Esophagus squamous epithelium (tissue), 5 donors: ENCODE measurements at regions not wholly inside any gene's neighbourhood (a gene's known extent, or its start where the extent isn't known, plus 50 kb on each side); places are given as distances from the start of the nearest gene placed in this dataset.

ENCODE experiments used
- DNase-seq: peaks from one replicate; lab custom pipeline; 2025; lab: John Stamatoyannopoulos, UW
- H3K27ac ChIP-seq, 4 donors: fragments of 200-600 bp; sonication (generic); one replicate each; pipeline ENCODE4 v1.5.1; 2016 to 2019; ENCODE audit warnings: mild to moderate bottlenecking in 1 of 4
- H3K27me3 ChIP-seq, 4 donors: fragments of 200-600 bp; sonication (generic); 1 replicate in 3 of 4; 2 replicates in 1 of 4; pipeline versions ENCODE4 v1.5.1 to v1.6.0; 2017 to 2021; ENCODE audit warnings: antibody characterized with exemption in 1 of 4
- H3K36me3 ChIP-seq, 3 donors: fragments of 200-600 bp; sonication (generic); one replicate each; pipeline ENCODE4 v1.5.1; 2016 to 2019
- H3K4me1 ChIP-seq, 3 donors: fragments of 200-600 bp; sonication (generic); one replicate each; pipeline ENCODE4 v1.5.1; 2017 to 2019
- H3K4me3 ChIP-seq, 4 donors: fragments of 200-600 bp; sonication (generic); 1 replicate in 3 of 4; 2 replicates in 1 of 4; pipeline ENCODE4 v1.5.1; 2016 to 2019; ENCODE audit warnings: mild to moderate bottlenecking in 2 of 4, moderate library complexity in 1 of 4
- H3K9me3 ChIP-seq, 3 donors: fragments of 200-600 bp; sonication (generic); one replicate each; pipeline ENCODE4 v1.5.1; 2016 to 2019
- POLR2A ChIP-seq, 4 donors: fragments of 450-650 bp; IDR thresholded peaks; one replicate each; pipeline ENCODE4 v1.6.1; 2017; ENCODE audit warnings: antibody characterized with exemption in 4 of 4, mild to moderate bottlenecking in 4 of 4, moderate library complexity in 3 of 4
- WGBS, 2 donors: methylation state at CpG; one replicate each; pipeline ENCODE4 v1.1.5; 2018; 5-methylcytosine and 5-hydroxymethylcytosine counted together
- intact Hi-C: fragments of 100-400 bp; cut with DNase I; formaldehyde crosslinking; loops from one replicate; pipeline ENCODE4 v1.15.0; 2022
- TF ChIP-seq, protein P1 (sequence below), 6 experiments: fragments of 450-650 bp in 4 of 6; fragments of 200-600 bp in 2 of 6; sonication (generic) in 2 of 6; IDR thresholded peaks; one replicate each; pipeline ENCODE4 v1.5.1; 2016 to 2019; ENCODE audit warnings: antibody characterized with exemption in 6 of 6, mild to moderate bottlenecking in 4 of 6, moderate library complexity in 4 of 6
- donor health status: DM: yes; HTN: yes; CAD: no.

- Histone ChIP-seq H3K4me3 (no peak overlapping the region), H3K27ac (no peak overlapping the region), H3K27me3 (peaks cover 0 to 37% (median 0%) of the 10 kb centered on the region in 4 donors), H3K36me3 (no peaks in the 10 kb centered on the region), H3K4me1 (no peaks in the 10 kb centered on the region), H3K9me3 (no peaks in the 10 kb centered on the region)
- TF ChIP-seq POLR2A (IDR thresholded peaks at IDR 0.05) = no peak
- no peak for DNase-seq
- intact Hi-C loops = no loop called here
- WGBS, 2 donors = 93 to 100% methylated on average over 2 to 3 of the region's 15 CpGs
Observed at GRCh38 chr6:33935439-33936080, 131.8 kb upstream of the MLN start.

- intact Hi-C loops = no loop called here
- no peaks in the 10 kb centered on the region for H3K4me1 ChIP-seq
- H3K36me3 ChIP-seq = no peaks in the 10 kb centered on the region
- 63 to 80% methylated on average over 3 to 5 of the region's 7 CpGs for WGBS, 2 donors
- no peaks in the 10 kb centered on the region for H3K9me3 ChIP-seq
- TF ChIP-seq POLR2A (IDR thresholded peaks at IDR 0.05) = no peak
- TF ChIP-seq, protein P1, sequence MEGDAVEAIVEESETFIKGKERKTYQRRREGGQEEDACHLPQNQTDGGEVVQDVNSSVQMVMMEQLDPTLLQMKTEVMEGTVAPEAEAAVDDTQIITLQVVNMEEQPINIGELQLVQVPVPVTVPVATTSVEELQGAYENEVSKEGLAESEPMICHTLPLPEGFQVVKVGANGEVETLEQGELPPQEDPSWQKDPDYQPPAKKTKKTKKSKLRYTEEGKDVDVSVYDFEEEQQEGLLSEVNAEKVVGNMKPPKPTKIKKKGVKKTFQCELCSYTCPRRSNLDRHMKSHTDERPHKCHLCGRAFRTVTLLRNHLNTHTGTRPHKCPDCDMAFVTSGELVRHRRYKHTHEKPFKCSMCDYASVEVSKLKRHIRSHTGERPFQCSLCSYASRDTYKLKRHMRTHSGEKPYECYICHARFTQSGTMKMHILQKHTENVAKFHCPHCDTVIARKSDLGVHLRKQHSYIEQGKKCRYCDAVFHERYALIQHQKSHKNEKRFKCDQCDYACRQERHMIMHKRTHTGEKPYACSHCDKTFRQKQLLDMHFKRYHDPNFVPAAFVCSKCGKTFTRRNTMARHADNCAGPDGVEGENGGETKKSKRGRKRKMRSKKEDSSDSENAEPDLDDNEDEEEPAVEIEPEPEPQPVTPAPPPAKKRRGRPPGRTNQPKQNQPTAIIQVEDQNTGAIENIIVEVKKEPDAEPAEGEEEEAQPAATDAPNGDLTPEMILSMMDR (IDR thresholded peaks at IDR 0.05) = no peak
- H3K27me3 ChIP-seq = peaks cover 0 to 37% (median 0%) of the 10 kb centered on the region in 4 donors
- H3K27ac ChIP-seq = no peak overlapping the region
- no peak overlapping the region for H3K4me3 ChIP-seq
- DNase-seq = no peak
Observed at GRCh38 chr6:33934731-33935270, 131.0 kb upstream of the MLN start.

GRCh38 chr6:33933101-33933500, 129.3 kb upstream of the MLN start:
- DNase-seq = no peak
- no peak overlapping the region for H3K27ac ChIP-seq
- intact Hi-C loops = no loop called here
- H3K27me3 ChIP-seq = peaks cover 0 to 37% (median 0%) of the 10 kb centered on the region in 4 donors
- H3K4me3 ChIP-seq = no peak overlapping the region
- no peaks in the 10 kb centered on the region for H3K4me1 ChIP-seq
- WGBS, 2 donors = 52 to 55% methylated on average over 3 to 4 of the region's 4 CpGs
- TF ChIP-seq, protein P1 (IDR thresholded peaks at IDR 0.05) = no peak
- TF ChIP-seq POLR2A (IDR thresholded peaks at IDR 0.05) = no peak
- H3K36me3 ChIP-seq = no peaks in the 10 kb centered on the region
- H3K9me3 ChIP-seq = no peaks in the 10 kb centered on the region

- Histone ChIP-seq H3K36me3 (no peaks in the 10 kb centered on the region), H3K27ac (no peak overlapping the region), H3K9me3 (no peaks in the 10 kb centered on the region), H3K4me1 (no peaks in the 10 kb centered on the region), H3K27me3 (peaks cover 0 to 30% (median 0%) of the 10 kb centered on the region in 4 donors), H3K4me3 (no peak overlapping the region)
- intact Hi-C loops = no loop called here
- WGBS, 2 donors = 47 to 82% methylated on average over 1 to 3 of the region's 3 CpGs
- no peak for DNase-seq
- no peak for TF ChIP-seq POLR2A (IDR thresholded peaks at IDR 0.05)
- TF ChIP-seq, protein P1 (IDR thresholded peaks at IDR 0.05) = no peak
Observed at GRCh38 chr6:33931799-33932198, 128.0 kb upstream of the MLN start.

- intact Hi-C loops = no loop called here
Observed at GRCh38 chr6:33929575-33930288, 125.9 kb upstream of the MLN start.

More at GRCh38 chr6:33929575-33930288, 125.9 kb upstream of the MLN start:
- Histone ChIP-seq H3K27ac (no peak overlapping the region), H3K4me3 (no peak overlapping the region), H3K9me3 (no peaks in the 10 kb centered on the region), H3K27me3 (peaks cover 0 to 10% (median 0%) of the 10 kb centered on the region in 4 donors), H3K4me1 (no peaks in the 10 kb centered on the region), H3K36me3 (no peaks in the 10 kb centered on the region)
- DNase-seq = no peak
- WGBS, 2 donors = 55 to 74% methylated on average over 9 of the region's 9 CpGs
- no peak for TF ChIP-seq POLR2A (IDR thresholded peaks at IDR 0.05)
- TF ChIP-seq, protein P1 (IDR thresholded peaks at IDR 0.05) = no peak
